ENCODE measurements at regions not wholly inside any gene's neighbourhood (a gene's known extent, or its start where the extent isn't known, plus 50 kb on each side); places are given as distances from the start of the nearest gene placed in this dataset.

- DNase-seq, result no peak
Observed at GRCh38 chr4:185894481-185894880, 82.5 kb upstream of the SORBS2 start.

- DNase-seq, result no peak
Observed at GRCh38 chr4:185895351-185895750, 83.4 kb upstream of the SORBS2 start.

- no peak for DNase-seq
Observed at GRCh38 chr4:185895866-185896265, 83.9 kb upstream of the SORBS2 start.

- DNase-seq, result no peak
Observed at GRCh38 chr4:185896817-185897488, 85.0 kb upstream of the SORBS2 start.

GRCh38 chr4:185898413-185898812 is 86.4 kb upstream of the SORBS2 start:
- DNase-seq, result no peak

GRCh38 chr4:185899833-185900232 is 87.8 kb upstream of the SORBS2 start:
- DNase-seq, result no peak

GRCh38 chr4:185902654-185903053 is 90.7 kb upstream of the SORBS2 start:
- no peak for DNase-seq

- no peak for DNase-seq
Observed at GRCh38 chr4:185903205-185903604, 91.2 kb upstream of the SORBS2 start.

- no peak for DNase-seq
Observed at GRCh38 chr4:185904381-185904780, 92.4 kb upstream of the SORBS2 start.

GRCh38 chr4:185909972-185910371 is 98.0 kb upstream of the SORBS2 start:
- no peak for DNase-seq

GRCh38 chr4:185911556-185912064 is 99.6 kb upstream of the SORBS2 start:
- no peak for DNase-seq

GRCh38 chr4:185912779-185913178 is 100.8 kb upstream of the SORBS2 start:
- no peak for DNase-seq

GRCh38 chr4:185914583-185915199 is 102.7 kb upstream of the SORBS2 start:
- no peak for DNase-seq

- DNase-seq, result no peak
Observed at GRCh38 chr4:185915271-185915670, 103.3 kb upstream of the SORBS2 start.

- no peak for DNase-seq
Observed at GRCh38 chr4:185915817-185916216, 103.8 kb upstream of the SORBS2 start.

- DNase-seq, result no peak
Observed at GRCh38 chr4:185916231-185916630, 104.2 kb upstream of the SORBS2 start.

GRCh38 chr4:185916683-185917082 is 104.7 kb upstream of the SORBS2 start:
- no peak for DNase-seq

GRCh38 chr4:185919107-185919506 is 107.1 kb upstream of the SORBS2 start:
- no peak for DNase-seq

- DNase-seq, result no peak
Observed at GRCh38 chr4:185920171-185920570, 108.2 kb upstream of the SORBS2 start.

- no peak for DNase-seq
Observed at GRCh38 chr4:185920691-185921260, 108.8 kb upstream of the SORBS2 start.

GRCh38 chr4:185921583-185922555 is 109.9 kb upstream of the SORBS2 start:
- no peak for DNase-seq

- DNase-seq, result no peak
Observed at GRCh38 chr4:185924458-185925044, 112.6 kb upstream of the SORBS2 start.
